Neuronal stem cell (in vitro differentiated cells): ENCODE measurements at regions not wholly inside any gene's neighbourhood (a gene's known extent, or its start where the extent isn't known, plus 50 kb on each side); places are given as distances from the start of the nearest gene placed in this dataset.

ENCODE experiments used
- DNase-seq: peaks from one replicate; pipeline ENCODE4 v3.0.0-alpha.2; 2013; ENCODE audit warnings: low spot score
- H2AFZ ChIP-seq: one replicate; pipeline ENCODE4 v1.6.1; 2013; ENCODE audit warnings: mild to moderate bottlenecking, low read length, inconsistent platforms
- H2AK5ac ChIP-seq: 2 replicates; pipeline ENCODE4 v1.6.1; 2013; ENCODE audit warnings: low read depth, mild to moderate bottlenecking, inconsistent platforms, low read length, moderate library complexity, mixed read lengths
- H2BK120ac ChIP-seq: 2 replicates; pipeline ENCODE4 v1.6.1; 2013; ENCODE audit warnings: low read depth, mild to moderate bottlenecking, inconsistent platforms, low read length, moderate library complexity, mixed read lengths
- H2BK12ac ChIP-seq: one replicate; pipeline ENCODE4 v1.6.1; 2013; ENCODE audit warnings: low read length, inconsistent platforms
- H2BK15ac ChIP-seq: 2 replicates; pipeline ENCODE4 v1.6.1; 2013; ENCODE audit warnings: mild to moderate bottlenecking, low read length, inconsistent platforms, mixed read lengths
- H2BK5ac ChIP-seq: one replicate; pipeline ENCODE4 v1.6.1; 2013; ENCODE audit warnings: inconsistent platforms, mild to moderate bottlenecking, low read length, moderate library complexity
- H3K14ac ChIP-seq: one replicate; pipeline ENCODE4 v1.6.1; 2013; ENCODE audit warnings: low read length, inconsistent platforms
- H3K18ac ChIP-seq: 2 replicates; pipeline ENCODE4 v1.6.1; 2013; ENCODE audit warnings: low read length, inconsistent platforms
- H3K23ac ChIP-seq: 2 replicates; pipeline ENCODE4 v1.6.1; 2013; ENCODE audit warnings: low read depth, mild to moderate bottlenecking, mixed read lengths, low read length, inconsistent platforms; ENCODE audit not compliant: poor library complexity
- H3K27ac ChIP-seq: replicated peaks from 3 replicates; pipeline ENCODE4 v1.5.1; 2013; ENCODE audit warnings: low read length, inconsistent platforms
- H3K27me3 ChIP-seq, 3 experiments: 2 replicates each; pipeline ENCODE4 v1.6.1; 2013; ENCODE audit warnings: low read length in 3 of 3, mild to moderate bottlenecking in 2 of 3, inconsistent platforms in 1 of 3, low read depth in 1 of 3, mixed read lengths in 1 of 3, moderate library complexity in 1 of 3; ENCODE audit not compliant: control insufficient read depth in 3 of 3, insufficient read depth in 3 of 3
- H3K36me3 ChIP-seq, 2 donors: replicated peaks in 1 of 2; 2 replicates each; pipeline ENCODE4 v1.6.1; 2013; ENCODE audit warnings: low read length in 2 of 2; ENCODE audit not compliant: control insufficient read depth in 2 of 2, insufficient read depth in 2 of 2
- H3K4ac ChIP-seq: 2 replicates; pipeline ENCODE4 v1.6.1; 2013; ENCODE audit warnings: inconsistent platforms, mild to moderate bottlenecking, low read length, moderate library complexity
- H3K4me1 ChIP-seq, 2 donors: 1 replicate in 1 of 2; 2 replicates in 1 of 2; pipeline ENCODE4 v1.6.1; 2013; ENCODE audit warnings: low read length in 2 of 2, low read depth in 1 of 2; ENCODE audit not compliant: control insufficient read depth in 2 of 2, insufficient read depth in 1 of 2
- H3K4me2 ChIP-seq: one replicate; pipeline ENCODE4 v1.6.1; 2013; ENCODE audit warnings: mild to moderate bottlenecking, low read length, inconsistent platforms; ENCODE audit not compliant: insufficient read depth, poor library complexity, severe bottlenecking
- H3K4me3 ChIP-seq, 2 donors: 2 replicates each; pipeline ENCODE4 v1.5.1; 2013; ENCODE audit warnings: low read length in 2 of 2, mild to moderate bottlenecking in 2 of 2, inconsistent platforms in 1 of 2, moderate library complexity in 1 of 2
- H3K79me1 ChIP-seq: one replicate; pipeline ENCODE4 v1.6.1; 2013; ENCODE audit warnings: low read depth, mild to moderate bottlenecking, inconsistent platforms, low read length, moderate library complexity
- H3K9ac ChIP-seq: one replicate; pipeline ENCODE4 v1.6.1; 2013; ENCODE audit warnings: mild to moderate bottlenecking, low read depth, low read length, inconsistent platforms; ENCODE audit not compliant: poor library complexity
- H3K9me3 ChIP-seq, 2 donors: replicated peaks in 1 of 2; 2 replicates each; pipeline versions ENCODE3 to v1.6.1; 2013; ENCODE audit warnings: low read length in 2 of 2, mild to moderate bottlenecking in 2 of 2, inconsistent platforms in 1 of 2, low read depth in 1 of 2, mixed read lengths in 1 of 2, moderate library complexity in 1 of 2; ENCODE audit not compliant: control insufficient read depth in 2 of 2, insufficient read depth in 1 of 2
- H4K8ac ChIP-seq: one replicate; pipeline ENCODE4 v1.6.1; 2013; ENCODE audit warnings: low read depth, mild to moderate bottlenecking, inconsistent platforms, low read length, moderate library complexity
- H4K91ac ChIP-seq: one replicate; pipeline ENCODE4 v1.6.1; 2013; ENCODE audit warnings: low read length, low read depth, mild to moderate bottlenecking, inconsistent platforms; ENCODE audit not compliant: poor library complexity
- WGBS, 2 donors: extraction: QIAGEN DNeasy Blood & Tissue Kit; methylation state at CpG; one replicate each; pipeline ENCODE4 v1.1.7; 2013; ENCODE audit warnings: missing lambda C conversion rate in 2 of 2, mixed read lengths in 1 of 2; ENCODE audit not compliant: insufficient read length in 2 of 2, insufficient replicate concordance in 1 of 2; ENCODE audit errors: extremely low coverage in 2 of 2; 5-methylcytosine and 5-hydroxymethylcytosine counted together

GRCh38 chr12:94714378-94715114, 64.2 kb upstream of the TMCC3 start:
- Histone ChIP-seq H2AFZ (no peak overlapping the region), H3K23ac (no peak overlapping the region), H3K36me3 (no peaks in the 10 kb centered on the region), H2BK15ac (no peak overlapping the region), H3K4me3 (no peak overlapping the region), H3K18ac (no peak overlapping the region), H3K4ac (no peak overlapping the region), H3K9ac (no peak overlapping the region), H3K79me1 (no peaks in the 10 kb centered on the region), H3K14ac (no peak overlapping the region), H2AK5ac (no peak overlapping the region), H4K91ac (no peak overlapping the region), H3K4me2 (no peak overlapping the region), H3K27ac (no peak overlapping the region), H4K8ac (no peak overlapping the region), H3K4me1 (peaks cover 0 to 7% of the 10 kb centered on the region in 2 donors), H2BK12ac (no peak overlapping the region), H2BK5ac (no peak overlapping the region), H3K9me3 (no peaks in the 10 kb centered on the region), H3K27me3 (no peaks in the 10 kb centered on the region), H2BK120ac (no peak overlapping the region)
- DNase-seq: no peak
- no CpG with 5 or more reads among the region's 6 CpGs for WGBS, 2 donors

- Histone ChIP-seq H3K36me3 (no peaks in the 10 kb centered on the region), H3K4ac (no peak overlapping the region), H3K23ac (no peak overlapping the region), H2BK120ac (no peak overlapping the region), H2AFZ (no peak overlapping the region), H3K27me3 (no peaks in the 10 kb centered on the region), H2BK5ac (no peak overlapping the region), H2AK5ac (no peak overlapping the region), H2BK12ac (no peak overlapping the region), H3K4me3 (no peak overlapping the region), H3K14ac (no peak overlapping the region), H3K9ac (no peak overlapping the region), H4K8ac (no peak overlapping the region), H3K27ac (no peak overlapping the region), H3K79me1 (no peaks in the 10 kb centered on the region), H3K9me3 (no peaks in the 10 kb centered on the region), H4K91ac (no peak overlapping the region), H2BK15ac (no peak overlapping the region), H3K4me2 (no peak overlapping the region), H3K18ac (no peak overlapping the region), H3K4me1 (peaks cover 0 to 7% of the 10 kb centered on the region in 2 donors)
- no CpG with 5 or more reads among the region's 7 CpGs for WGBS, 2 donors
- no peak for DNase-seq
Observed at GRCh38 chr12:94712815-94713515, 62.6 kb upstream of the TMCC3 start.

GRCh38 chr12:94710933-94711332, 60.6 kb upstream of the TMCC3 start:
- H2AFZ ChIP-seq: no peak overlapping the region
- H2AK5ac ChIP-seq: no peak overlapping the region
- no peak overlapping the region for H3K14ac ChIP-seq
- no peak overlapping the region for H3K4me3 ChIP-seq
- no peak overlapping the region for H3K23ac ChIP-seq
- H3K18ac ChIP-seq: no peak overlapping the region
- no peak overlapping the region for H4K8ac ChIP-seq
- no peaks in the 10 kb centered on the region for H3K9me3 ChIP-seq
- no peak overlapping the region for H3K9ac ChIP-seq
- H3K79me1 ChIP-seq: no peaks in the 10 kb centered on the region
- H3K36me3 ChIP-seq: no peaks in the 10 kb centered on the region
- no CpG with 5 or more reads among the region's 3 CpGs for WGBS, 2 donors
- no peak overlapping the region for H2BK5ac ChIP-seq
- H3K27me3 ChIP-seq: no peaks in the 10 kb centered on the region
- no peak overlapping the region for H3K27ac ChIP-seq
- no peak overlapping the region for H2BK15ac ChIP-seq
- H2BK120ac ChIP-seq: no peak overlapping the region
- H4K91ac ChIP-seq: no peak overlapping the region
- H3K4ac ChIP-seq: no peak overlapping the region
- H3K4me2 ChIP-seq: no peak overlapping the region
- no peak overlapping the region for H2BK12ac ChIP-seq
- no peak for DNase-seq
- peaks cover 0 to 2% of the 10 kb centered on the region in 2 donors for H3K4me1 ChIP-seq

- no peaks in the 10 kb centered on the region for H3K4me1 ChIP-seq
- no peak overlapping the region for H3K14ac ChIP-seq
- no peak overlapping the region for H3K4ac ChIP-seq
- no peak overlapping the region for H2BK120ac ChIP-seq
- DNase-seq: no peak
- H2AFZ ChIP-seq: no peak overlapping the region
- H2AK5ac ChIP-seq: no peak overlapping the region
- no peak overlapping the region for H3K9ac ChIP-seq
- no peak overlapping the region for H4K91ac ChIP-seq
- H2BK12ac ChIP-seq: no peak overlapping the region
- no CpG with 5 or more reads among the region's 9 CpGs for WGBS, 2 donors
- H3K4me2 ChIP-seq: no peak overlapping the region
- no peak overlapping the region for H2BK5ac ChIP-seq
- no peak overlapping the region for H4K8ac ChIP-seq
- no peaks in the 10 kb centered on the region for H3K36me3 ChIP-seq
- no peaks in the 10 kb centered on the region for H3K9me3 ChIP-seq
- H3K18ac ChIP-seq: no peak overlapping the region
- no peak overlapping the region for H3K4me3 ChIP-seq
- no peak overlapping the region for H2BK15ac ChIP-seq
- no peak overlapping the region for H3K23ac ChIP-seq
- no peaks in the 10 kb centered on the region for H3K79me1 ChIP-seq
- no peaks in the 10 kb centered on the region for H3K27me3 ChIP-seq
- H3K27ac ChIP-seq: no peak overlapping the region
Observed at GRCh38 chr12:94707892-94708291, 57.5 kb upstream of the TMCC3 start.
